ENCODE measurements at regions not wholly inside any gene's neighbourhood (a gene's known extent, or its start where the extent isn't known, plus 50 kb on each side); places are given as distances from the start of the nearest gene placed in this dataset.

DNA sequence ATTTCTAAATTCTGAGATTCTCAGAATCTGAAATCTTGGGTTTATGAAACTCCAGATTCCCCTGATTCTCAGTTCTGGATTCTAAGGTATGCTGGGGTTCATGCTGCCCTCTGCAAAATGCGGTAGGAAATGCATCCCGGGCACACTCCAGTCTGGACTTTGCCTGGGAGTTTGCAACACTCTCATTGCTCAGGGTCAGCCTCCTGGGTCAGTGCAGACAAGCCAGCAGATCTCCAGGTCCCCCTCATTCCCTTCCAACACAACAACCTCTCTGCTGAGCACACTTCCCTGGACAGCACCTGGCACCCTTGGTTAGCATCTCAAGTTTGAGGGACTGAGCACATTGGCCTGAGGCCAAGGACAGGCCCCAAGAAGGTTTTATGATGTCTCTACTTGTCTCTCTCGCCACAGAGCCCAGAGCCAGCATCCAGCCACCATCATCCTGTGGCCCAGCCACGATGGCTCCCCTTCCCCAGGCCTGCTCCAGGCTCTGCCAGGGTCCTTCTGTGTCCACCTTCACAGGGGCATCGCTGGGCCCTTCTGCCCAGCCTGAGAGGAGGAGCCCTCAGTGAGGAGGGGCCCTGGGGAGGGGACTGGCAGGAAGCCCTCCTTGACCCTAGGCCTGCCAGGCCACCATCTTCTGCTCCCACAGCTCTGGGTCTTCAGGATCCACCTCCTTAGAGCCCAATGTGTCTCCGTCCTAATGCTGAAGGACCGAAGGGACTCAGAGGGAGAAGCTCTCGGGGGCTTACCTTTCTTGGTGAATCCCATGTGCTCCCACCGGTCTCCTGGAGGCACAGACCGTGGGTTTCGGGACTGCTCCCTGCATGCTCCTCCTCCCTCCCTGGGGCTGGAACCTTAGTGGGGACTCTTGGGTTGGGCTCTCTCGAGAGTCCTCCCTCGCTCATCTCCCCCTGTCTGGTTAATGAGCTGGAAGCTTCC is 550.7 kb downstream of the PTPRU start:
- TF ChIP-seq POLR2A (IDR thresholded peaks at IDR 0.05; ENCODE audit: low read length): no peak
- no peak for TF ChIP-seq GATA1 (IDR thresholded peaks at IDR 0.05; ENCODE audit: low read depth, low read length)

Measured in erythroblast (primary cell).